ENCODE measurements at regions not wholly inside any gene's neighbourhood (a gene's known extent, or its start where the extent isn't known, plus 50 kb on each side); places are given as distances from the start of the nearest gene placed in this dataset.

DNA sequence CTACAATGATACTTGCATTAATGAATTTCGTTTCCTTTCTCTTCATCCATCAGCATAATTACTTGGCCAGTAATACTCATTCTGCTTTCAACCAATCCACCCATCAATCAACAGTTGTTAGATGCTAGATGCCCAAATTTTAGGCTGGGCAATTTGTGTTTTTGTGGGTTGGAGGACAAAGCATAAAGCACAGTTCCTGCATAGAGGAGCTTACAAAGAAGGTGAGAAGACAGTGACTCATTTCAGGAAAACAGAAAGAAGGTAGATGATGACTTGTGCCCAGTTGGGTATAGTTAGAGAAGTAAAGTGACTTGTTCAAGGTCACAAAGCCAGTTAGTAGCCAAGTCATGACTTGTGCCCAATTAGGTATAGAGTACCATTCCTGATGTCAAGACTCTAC, 1186.8 kb upstream of the CELF4 start:
- Histone ChIP-seq H3K9me3 (no peaks in the 10 kb centered on the region), H3K4me3 (no peak overlapping the region), H3K4me1 (no peaks in the 10 kb centered on the region), H3K27ac (no peak overlapping the region), H3K27me3 (replicated peaks in 1 of 7) (no peaks in the 10 kb centered on the region), H3K36me3 (no peaks in the 10 kb centered on the region)
- 35 to 63% (median 40%) methylated on average over 1 of the region's 1 CpG for WGBS, 5 donors
- intact Hi-C loops (cut with DNase I; ENCODE audit: low total_unique reads) = no loop called here
- TF ChIP-seq, protein P1, sequence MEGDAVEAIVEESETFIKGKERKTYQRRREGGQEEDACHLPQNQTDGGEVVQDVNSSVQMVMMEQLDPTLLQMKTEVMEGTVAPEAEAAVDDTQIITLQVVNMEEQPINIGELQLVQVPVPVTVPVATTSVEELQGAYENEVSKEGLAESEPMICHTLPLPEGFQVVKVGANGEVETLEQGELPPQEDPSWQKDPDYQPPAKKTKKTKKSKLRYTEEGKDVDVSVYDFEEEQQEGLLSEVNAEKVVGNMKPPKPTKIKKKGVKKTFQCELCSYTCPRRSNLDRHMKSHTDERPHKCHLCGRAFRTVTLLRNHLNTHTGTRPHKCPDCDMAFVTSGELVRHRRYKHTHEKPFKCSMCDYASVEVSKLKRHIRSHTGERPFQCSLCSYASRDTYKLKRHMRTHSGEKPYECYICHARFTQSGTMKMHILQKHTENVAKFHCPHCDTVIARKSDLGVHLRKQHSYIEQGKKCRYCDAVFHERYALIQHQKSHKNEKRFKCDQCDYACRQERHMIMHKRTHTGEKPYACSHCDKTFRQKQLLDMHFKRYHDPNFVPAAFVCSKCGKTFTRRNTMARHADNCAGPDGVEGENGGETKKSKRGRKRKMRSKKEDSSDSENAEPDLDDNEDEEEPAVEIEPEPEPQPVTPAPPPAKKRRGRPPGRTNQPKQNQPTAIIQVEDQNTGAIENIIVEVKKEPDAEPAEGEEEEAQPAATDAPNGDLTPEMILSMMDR (IDR thresholded peaks at IDR 0.05 in 8 of 11, conservative IDR thresholded peaks at IDR 0.05 in 3 of 11) = no peak
- no peak for TF ChIP-seq POLR2A (IDR thresholded peaks at IDR 0.05)
- TF ChIP-seq POLR2AphosphoS5 (IDR thresholded peaks at IDR 0.05) = no peak
- DNase-seq = no peak

DNA sequence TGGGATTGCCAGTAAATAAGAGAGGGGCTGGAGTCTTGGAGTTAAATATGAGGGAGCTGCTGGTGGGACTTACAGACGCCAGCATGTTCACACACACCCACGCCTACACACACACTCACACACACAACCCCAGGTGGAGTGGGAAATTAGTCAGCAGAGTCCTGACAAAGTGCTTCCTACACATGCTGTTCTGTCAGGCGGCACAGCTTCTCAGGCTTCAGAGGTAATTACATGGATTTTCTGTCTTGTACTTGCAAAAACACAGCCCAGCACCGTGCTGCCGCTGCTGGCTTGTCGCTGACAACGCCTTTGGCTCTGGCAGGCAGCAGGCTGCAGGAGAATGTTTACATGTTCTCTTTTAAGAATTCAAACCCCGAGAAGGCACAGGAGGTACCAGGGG, 1186.3 kb upstream of the CELF4 start:
- Histone ChIP-seq H3K9me3 (no peaks in the 10 kb centered on the region), H3K4me1 (no peaks in the 10 kb centered on the region), H3K4me3 (no peak overlapping the region), H3K27ac (no peak overlapping the region), H3K27me3 (replicated peaks in 1 of 7) (no peaks in the 10 kb centered on the region), H3K36me3 (no peaks in the 10 kb centered on the region)
- 44 to 70% (median 63%) methylated on average over 8 of the region's 8 CpGs for WGBS, 5 donors
- DNase-seq = no peak
- intact Hi-C loops (cut with DNase I; ENCODE audit: low total_unique reads) = no loop called here
- TF ChIP-seq, protein P1 (IDR thresholded peaks at IDR 0.05 in 8 of 11, conservative IDR thresholded peaks at IDR 0.05 in 3 of 11) = no peak
- no peak for TF ChIP-seq POLR2A (IDR thresholded peaks at IDR 0.05)
- no peak for TF ChIP-seq POLR2AphosphoS5 (IDR thresholded peaks at IDR 0.05)

DNA sequence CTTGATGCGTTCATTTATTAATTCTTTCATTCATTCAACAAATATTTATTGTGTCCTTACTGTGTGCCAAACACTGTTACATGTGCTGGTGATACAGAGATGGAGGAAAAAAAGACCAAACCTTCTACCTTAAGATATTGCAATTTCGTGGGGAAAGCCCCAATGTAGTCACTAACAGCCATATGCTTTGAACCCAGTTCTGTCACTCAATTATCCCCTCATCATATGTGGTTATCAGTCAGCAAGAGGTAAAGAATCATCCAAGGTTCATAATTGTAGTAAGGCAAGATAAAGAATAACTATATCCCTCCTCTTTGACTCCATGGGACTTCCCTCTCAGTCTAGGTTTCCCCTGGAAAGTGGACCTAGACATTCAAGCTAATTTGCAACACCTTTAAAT, 1185.6 kb upstream of the CELF4 start:
- Histone ChIP-seq H3K27ac (no peak overlapping the region), H3K27me3 (replicated peaks in 1 of 7) (no peaks in the 10 kb centered on the region), H3K4me3 (no peak overlapping the region), H3K9me3 (no peaks in the 10 kb centered on the region), H3K4me1 (no peaks in the 10 kb centered on the region), H3K36me3 (no peaks in the 10 kb centered on the region)
- no peak for DNase-seq
- WGBS, 5 donors = 67 to 73% (median 72%) methylated on average over 2 of the region's 2 CpGs
- intact Hi-C loops (cut with DNase I; ENCODE audit: low total_unique reads) = no loop called here
- TF ChIP-seq, protein P1 (IDR thresholded peaks at IDR 0.05 in 8 of 11, conservative IDR thresholded peaks at IDR 0.05 in 3 of 11) = no peak
- no peak for TF ChIP-seq POLR2AphosphoS5 (IDR thresholded peaks at IDR 0.05)
- no peak for TF ChIP-seq POLR2A (IDR thresholded peaks at IDR 0.05)

DNA sequence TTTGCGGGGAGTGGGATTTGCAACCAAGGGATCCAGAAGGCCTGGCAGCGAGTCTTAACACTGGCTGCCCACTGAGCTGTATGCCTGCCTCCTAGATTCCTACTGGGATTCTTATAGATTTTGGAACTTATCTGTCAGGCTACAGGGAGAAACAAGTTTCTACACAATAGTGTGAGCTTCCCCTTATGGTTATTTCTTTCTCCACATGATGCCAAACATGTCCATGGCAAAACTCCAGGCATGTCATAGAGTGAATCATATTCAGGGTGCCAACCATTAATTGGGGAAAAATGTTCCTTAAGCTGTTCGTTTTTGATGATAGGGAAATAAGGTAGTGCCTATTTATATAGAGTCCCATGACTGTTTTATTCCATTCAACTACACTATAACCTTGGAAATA, 1185.2 kb upstream of the CELF4 start:
- TF ChIP-seq, protein P1 (IDR thresholded peaks at IDR 0.05 in 8 of 11, conservative IDR thresholded peaks at IDR 0.05 in 3 of 11) = no peak
- TF ChIP-seq POLR2A (IDR thresholded peaks at IDR 0.05) (no peak), POLR2AphosphoS5 (IDR thresholded peaks at IDR 0.05) (no peak)
- Histone ChIP-seq H3K9me3 (no peaks in the 10 kb centered on the region), H3K4me1 (no peaks in the 10 kb centered on the region), H3K27me3 (replicated peaks in 1 of 7) (no peaks in the 10 kb centered on the region), H3K4me3 (no peak overlapping the region), H3K36me3 (no peaks in the 10 kb centered on the region), H3K27ac (no peak overlapping the region)
- no peak for DNase-seq
- 79 to 91% (median 85%) methylated on average over 3 of the region's 3 CpGs for WGBS, 5 donors
- intact Hi-C loops (cut with DNase I; ENCODE audit: low total_unique reads) = no loop called here
